Loucy (cell line): ENCODE measurements at regions not wholly inside any gene's neighbourhood (a gene's known extent, or its start where the extent isn't known, plus 50 kb on each side); places are given as distances from the start of the nearest gene placed in this dataset.

Source experiments
- EZH2phosphoT487 ChIP-seq: fragments of 200-600 bp; IDR thresholded peaks from 2 replicates; pipeline ENCODE4 v1.6.1; 2018; ENCODE audit warnings: antibody characterized with exemption, mild to moderate bottlenecking, moderate library complexity, borderline replicate concordance
- TF ChIP-seq, protein P1 (sequence below): fragments of 200-600 bp; sonication (generic); conservative IDR thresholded peaks from 2 replicates; pipeline ENCODE4 v1.5.1; 2014; ENCODE audit warnings: mild to moderate bottlenecking, antibody characterized with exemption, low read length

DNA sequence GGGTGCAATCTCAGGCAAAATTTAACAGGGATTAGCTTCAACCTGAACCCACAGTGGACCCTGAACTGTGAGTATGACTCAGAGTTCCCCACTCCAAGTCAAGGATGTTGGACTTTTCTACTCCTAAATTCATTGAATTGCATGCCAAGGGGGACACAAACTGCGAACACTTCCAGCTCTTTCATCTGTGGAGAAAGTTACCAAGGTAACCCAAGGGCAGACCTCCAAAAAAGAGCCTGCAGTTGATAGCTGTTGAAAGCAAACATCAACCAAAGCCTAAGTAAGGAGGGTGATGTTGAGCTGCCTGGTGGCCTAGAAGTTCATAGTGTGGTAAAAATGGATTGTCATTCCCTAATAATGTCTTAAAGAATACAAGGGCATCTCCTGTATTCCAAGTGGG, 1242.9 kb downstream of the C4orf33 start:
- TF ChIP-seq, protein P1, sequence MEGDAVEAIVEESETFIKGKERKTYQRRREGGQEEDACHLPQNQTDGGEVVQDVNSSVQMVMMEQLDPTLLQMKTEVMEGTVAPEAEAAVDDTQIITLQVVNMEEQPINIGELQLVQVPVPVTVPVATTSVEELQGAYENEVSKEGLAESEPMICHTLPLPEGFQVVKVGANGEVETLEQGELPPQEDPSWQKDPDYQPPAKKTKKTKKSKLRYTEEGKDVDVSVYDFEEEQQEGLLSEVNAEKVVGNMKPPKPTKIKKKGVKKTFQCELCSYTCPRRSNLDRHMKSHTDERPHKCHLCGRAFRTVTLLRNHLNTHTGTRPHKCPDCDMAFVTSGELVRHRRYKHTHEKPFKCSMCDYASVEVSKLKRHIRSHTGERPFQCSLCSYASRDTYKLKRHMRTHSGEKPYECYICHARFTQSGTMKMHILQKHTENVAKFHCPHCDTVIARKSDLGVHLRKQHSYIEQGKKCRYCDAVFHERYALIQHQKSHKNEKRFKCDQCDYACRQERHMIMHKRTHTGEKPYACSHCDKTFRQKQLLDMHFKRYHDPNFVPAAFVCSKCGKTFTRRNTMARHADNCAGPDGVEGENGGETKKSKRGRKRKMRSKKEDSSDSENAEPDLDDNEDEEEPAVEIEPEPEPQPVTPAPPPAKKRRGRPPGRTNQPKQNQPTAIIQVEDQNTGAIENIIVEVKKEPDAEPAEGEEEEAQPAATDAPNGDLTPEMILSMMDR: no peak
- TF ChIP-seq EZH2phosphoT487: no peak
